Choroid plexus epithelial cell (primary cell): ENCODE measurements at regions not wholly inside any gene's neighbourhood (a gene's known extent, or its start where the extent isn't known, plus 50 kb on each side); places are given as distances from the start of the nearest gene placed in this dataset.
A peak's percentile ranks its signal among the peaks of the same experiment; 100 is the strongest.

Experiments
- DNase-seq: peaks from one replicate; pipeline ENCODE4 v3.0.0-alpha.2; 2010; ENCODE audit warnings: low read depth
- H3K4me3 ChIP-seq: 2 replicates; pipeline ENCODE4 v1.5.1; 2011; ENCODE audit warnings: low read depth, mild to moderate bottlenecking, control low read depth, low read length, moderate library complexity
- TF ChIP-seq, protein P1 (sequence below): conservative IDR thresholded peaks from 2 replicates; pipeline ENCODE4 v1.5.1; 2011; ENCODE audit warnings: low read depth, mild to moderate bottlenecking, control low read depth, inconsistent platforms, low read length, moderate library complexity

DNA sequence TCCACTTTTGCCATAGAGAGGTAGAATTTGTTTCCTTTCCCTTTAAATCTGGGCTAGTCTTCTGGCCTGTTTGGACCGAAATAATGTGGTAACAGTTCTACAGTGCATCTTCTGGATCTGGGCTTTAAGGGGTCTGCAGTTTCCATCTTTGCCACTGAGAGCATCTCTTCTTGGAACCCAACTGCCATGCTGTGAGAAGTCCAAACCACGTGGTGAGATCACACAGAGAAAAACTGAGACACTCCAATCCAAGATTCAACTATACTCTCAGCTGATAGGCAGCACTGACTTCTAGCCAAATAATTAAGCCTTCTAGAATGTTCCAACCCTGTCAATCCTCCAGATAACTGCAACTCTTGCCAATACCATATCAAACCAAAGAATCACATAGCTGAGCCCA is 261.1 kb downstream of the INSIG2 start:
- H3K4me3 ChIP-seq, result no peak overlapping the region
- no peak for DNase-seq

GRCh38 chr2:118348380-118349034 is 260.2 kb downstream of the INSIG2 start:
- H3K4me3 ChIP-seq, result no peak overlapping the region
- TF ChIP-seq, protein P1, sequence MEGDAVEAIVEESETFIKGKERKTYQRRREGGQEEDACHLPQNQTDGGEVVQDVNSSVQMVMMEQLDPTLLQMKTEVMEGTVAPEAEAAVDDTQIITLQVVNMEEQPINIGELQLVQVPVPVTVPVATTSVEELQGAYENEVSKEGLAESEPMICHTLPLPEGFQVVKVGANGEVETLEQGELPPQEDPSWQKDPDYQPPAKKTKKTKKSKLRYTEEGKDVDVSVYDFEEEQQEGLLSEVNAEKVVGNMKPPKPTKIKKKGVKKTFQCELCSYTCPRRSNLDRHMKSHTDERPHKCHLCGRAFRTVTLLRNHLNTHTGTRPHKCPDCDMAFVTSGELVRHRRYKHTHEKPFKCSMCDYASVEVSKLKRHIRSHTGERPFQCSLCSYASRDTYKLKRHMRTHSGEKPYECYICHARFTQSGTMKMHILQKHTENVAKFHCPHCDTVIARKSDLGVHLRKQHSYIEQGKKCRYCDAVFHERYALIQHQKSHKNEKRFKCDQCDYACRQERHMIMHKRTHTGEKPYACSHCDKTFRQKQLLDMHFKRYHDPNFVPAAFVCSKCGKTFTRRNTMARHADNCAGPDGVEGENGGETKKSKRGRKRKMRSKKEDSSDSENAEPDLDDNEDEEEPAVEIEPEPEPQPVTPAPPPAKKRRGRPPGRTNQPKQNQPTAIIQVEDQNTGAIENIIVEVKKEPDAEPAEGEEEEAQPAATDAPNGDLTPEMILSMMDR, result no peak
- DNase-seq, result no peak

More for the DNA sequence above, 261.1 kb downstream of the INSIG2 start:
- TF ChIP-seq, protein P1, result no peak

GRCh38 chr2:118345465-118345864 is 257.2 kb downstream of the INSIG2 start:
- no peak overlapping the region for H3K4me3 ChIP-seq
- TF ChIP-seq, protein P1, result no peak
- DNase-seq, result no peak

DNA sequence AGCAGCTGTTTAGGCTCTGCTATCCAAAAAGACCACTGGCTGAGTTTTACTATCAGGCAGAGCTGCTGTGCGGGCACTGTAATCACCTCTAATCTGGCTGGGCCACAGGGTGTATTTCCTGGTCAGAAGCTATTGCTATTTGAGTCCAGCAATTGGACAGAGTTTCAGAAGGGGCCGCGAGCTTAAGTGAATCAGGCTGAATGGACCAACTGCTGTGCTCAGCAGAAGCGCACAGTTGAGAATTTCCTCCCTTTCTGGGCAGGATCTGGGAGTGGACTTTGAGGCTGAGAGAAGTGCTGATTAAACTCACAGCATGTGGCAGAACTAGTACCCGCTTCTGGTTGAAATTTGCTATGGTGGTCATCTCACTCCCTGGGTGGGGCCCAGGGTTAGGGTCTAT is 251.8 kb downstream of the INSIG2 start:
- no peak overlapping the region for H3K4me3 ChIP-seq
- DNase-seq, result peak; percentile 12
- TF ChIP-seq, protein P1, result no peak

DNA sequence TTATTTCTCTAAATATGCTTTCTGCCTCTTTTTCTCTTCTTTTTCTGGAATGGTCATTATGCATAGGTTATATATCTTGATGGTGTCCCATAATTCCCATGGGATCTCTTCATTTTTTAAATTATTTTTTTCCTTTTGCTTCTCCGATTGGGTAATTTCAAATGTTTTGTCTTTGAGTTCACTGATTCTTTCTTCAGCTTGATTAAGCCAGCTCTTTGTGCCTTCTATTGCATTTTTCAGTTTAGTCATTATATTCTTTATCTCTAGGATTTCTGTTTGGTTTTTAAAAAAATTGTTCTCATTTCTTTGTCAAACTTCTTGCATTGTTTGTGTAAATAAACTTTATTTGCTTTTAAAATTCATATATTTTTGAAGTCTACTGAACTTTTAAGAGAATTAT is 251.1 kb downstream of the INSIG2 start:
- TF ChIP-seq, protein P1, result no peak
- no peak overlapping the region for H3K4me3 ChIP-seq
- no peak for DNase-seq

- TF ChIP-seq, protein P1, result no peak
- no peak overlapping the region for H3K4me3 ChIP-seq
- DNase-seq, result no peak
Measured at GRCh38 chr2:118333664-118334063, 245.4 kb downstream of the INSIG2 start.

DNA sequence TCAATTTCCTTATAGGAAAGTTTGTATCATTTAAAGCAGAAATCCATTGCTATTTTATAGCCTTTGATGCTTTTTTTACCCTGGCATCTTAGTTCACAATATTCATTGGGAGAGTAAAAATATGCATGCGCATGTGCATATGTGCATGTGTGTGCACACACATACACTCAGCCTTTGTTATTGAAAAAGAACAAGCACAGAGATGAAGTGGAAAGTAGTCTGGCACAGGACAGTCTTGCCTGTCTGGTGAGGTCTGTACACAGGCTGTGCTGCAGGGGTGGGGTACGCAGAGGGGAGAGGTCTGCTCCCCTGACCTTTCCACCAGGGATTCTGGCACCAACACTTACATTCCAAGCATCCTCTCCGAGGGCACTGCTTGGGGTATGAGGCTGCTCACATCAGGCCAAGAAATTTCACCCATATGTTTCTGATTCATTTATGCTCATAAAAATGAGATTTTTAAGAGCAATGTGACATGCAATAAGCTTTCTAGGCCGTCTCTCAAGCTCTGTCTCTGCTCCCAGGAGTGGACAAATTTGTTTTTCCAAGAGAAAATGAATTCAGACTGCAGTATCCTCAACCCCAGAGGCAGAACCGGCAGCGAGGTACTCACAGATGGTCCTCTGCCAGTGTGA is 237.2 kb downstream of the INSIG2 start:
- no peak for DNase-seq
- TF ChIP-seq, protein P1, result no peak
- H3K4me3 ChIP-seq, result no peak overlapping the region
